Activated CD8-positive, alpha-beta memory T cell treated with anti-CD3 and anti-CD28 coated beads for 48 hours (primary cell): ENCODE measurements at regions not wholly inside any gene's neighbourhood (a gene's known extent, or its start where the extent isn't known, plus 50 kb on each side); places are given as distances from the start of the nearest gene placed in this dataset.

Source experiments
- DNase-seq, 3 experiments: peaks; one replicate each; pipeline ENCODE4 v3.0.0-alpha.2; 2020; ENCODE audit warnings: low read depth in 2 of 3, low spot score in 2 of 3

DNA sequence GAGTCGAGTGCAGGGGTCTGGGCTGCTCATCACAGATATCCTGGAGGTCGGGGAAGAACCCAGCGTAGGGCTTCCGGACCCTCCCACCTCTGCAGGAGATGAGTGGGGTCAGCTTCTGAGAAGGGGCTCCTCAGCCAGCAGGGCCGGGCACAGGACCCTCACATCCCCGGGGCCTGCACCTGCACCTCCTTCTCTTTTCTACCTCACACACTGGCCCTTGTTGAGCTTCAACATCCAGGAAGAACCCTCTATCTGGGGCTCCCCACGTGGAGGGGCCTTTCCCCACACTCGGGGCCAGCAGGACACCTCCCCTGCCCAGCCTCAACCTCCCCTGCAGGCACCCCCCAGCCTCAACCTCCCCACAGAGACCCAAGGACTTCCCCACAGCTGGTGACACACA, 299.4 kb downstream of the CTTN start:
- no peak for DNase-seq

DNA sequence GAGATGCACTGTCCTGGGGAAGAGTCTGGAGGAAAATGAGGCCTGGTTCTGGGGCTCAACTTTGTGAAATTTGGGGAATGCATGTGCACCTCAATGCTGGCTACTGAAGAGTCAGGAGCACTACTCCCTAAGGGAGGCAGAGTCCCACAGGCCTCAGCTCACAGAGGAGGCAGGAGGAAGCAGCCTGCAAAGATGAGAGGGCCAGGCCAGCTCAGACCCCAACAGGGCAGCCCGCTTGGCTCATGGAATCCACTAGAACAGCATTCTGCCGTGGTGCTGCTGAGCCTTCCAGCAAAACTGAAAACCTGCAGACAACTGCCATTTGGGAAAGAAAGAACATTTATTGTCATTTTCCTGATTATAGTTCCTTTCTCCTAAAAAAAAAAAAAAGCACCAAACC, 300.5 kb downstream of the CTTN start:
- no peak for DNase-seq

DNA sequence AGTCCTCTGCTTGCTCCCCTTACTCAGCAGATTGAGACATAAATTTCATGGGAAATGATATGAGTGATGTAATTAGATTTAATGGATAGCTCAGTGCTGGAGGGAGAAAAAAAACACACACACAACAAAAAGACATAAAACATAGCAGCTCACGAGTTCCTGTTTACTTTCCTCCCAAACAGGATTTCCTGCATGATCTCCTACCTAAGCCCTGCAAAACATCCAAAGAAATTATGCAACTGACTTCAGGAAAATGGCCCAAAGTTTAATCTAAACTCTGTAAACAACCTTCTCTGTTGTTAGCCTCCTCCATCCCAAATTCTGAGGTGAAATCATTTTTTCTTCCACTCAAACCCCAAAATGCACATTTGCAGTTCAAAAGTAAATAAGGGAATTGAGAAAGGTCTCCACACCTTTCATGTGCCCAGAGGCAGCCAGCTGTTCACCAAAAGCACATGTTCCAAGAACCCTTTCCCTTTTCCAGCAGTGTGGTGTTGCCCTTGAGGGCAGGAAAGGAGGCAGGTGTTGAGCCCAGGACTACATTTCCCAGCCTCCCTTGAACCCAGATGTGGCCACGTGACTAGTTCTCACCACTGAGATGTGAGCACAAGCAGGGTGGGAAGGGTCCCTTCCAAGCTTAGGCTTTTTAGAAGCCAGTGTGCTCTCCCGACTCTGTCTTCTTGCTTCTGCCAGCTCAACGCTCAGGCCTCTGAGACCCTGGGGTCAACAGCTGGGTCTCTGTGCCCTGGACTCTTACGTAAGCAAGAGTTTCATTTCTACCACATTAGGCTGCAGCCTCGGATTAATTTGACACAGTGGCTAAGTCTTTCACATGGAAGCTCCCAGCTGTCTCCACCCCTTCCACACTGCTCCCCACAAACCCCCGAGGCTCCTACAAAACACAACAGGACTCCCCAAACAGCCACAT, 301.2 kb downstream of the CTTN start:
- no peak for DNase-seq

DNA sequence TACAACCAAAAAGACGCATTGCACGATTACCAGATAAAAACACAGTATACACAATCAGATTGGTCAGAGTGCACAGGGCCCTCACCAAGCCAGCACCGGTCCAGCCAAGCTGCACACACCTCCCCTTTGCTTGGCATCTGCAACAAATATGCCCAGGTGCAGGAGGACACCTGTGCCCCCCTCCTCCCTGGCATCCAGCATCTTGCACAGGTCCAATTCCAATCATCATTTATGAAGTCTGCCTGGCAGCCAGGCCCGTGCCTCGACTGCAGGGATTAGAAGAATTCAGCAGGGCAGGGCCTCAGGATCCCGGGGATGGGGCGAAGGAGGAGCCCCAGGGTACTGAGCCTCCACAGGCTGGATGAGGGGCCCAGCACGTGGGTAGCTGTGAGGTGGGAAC, 302.1 kb downstream of the CTTN start:
- no peak for DNase-seq

DNA sequence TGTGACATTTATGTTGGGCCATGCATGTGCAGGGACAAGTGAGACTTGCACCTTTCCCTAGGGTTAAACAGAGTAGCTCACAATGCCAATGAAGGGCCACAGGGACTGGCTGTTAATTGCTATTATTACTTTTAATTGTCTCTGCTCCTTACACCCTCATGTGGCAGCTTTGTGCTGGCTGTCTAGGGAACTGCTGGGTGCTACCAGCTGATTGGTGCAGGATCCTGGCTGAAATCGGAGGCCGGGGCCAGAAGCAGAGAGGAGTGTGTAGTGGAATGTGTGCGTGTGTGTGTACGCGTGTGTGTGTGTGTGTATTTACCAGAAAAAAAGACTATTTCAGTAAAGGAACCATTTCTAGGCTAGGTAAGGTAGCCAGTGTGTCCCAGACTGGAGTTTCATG, 302.5 kb downstream of the CTTN start:
- DNase-seq: no peak

DNA sequence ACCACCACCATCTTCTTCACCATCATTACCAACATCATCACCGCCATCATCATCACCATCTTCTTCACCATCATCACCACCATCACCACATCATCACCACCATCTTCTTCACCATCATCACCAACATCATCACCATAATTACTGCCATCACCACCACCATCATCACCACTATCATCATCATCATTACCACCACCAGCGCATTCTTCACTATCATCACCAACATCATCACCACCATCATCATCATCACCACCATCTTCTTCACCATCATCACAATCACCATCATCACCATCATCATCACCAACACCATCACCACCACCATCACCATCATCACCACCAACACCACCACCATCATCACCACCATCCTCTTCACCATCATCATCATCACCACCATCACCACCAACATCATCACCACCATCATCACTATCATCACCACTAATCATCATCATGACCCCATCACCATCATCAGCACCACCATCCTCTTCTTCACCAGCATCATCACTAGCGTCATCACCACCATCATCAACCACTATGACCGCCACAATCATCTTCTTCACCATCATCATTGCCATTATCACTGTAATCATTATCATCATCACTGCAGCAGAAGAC, 303.8 kb downstream of the CTTN start:
- DNase-seq: no peak

DNA sequence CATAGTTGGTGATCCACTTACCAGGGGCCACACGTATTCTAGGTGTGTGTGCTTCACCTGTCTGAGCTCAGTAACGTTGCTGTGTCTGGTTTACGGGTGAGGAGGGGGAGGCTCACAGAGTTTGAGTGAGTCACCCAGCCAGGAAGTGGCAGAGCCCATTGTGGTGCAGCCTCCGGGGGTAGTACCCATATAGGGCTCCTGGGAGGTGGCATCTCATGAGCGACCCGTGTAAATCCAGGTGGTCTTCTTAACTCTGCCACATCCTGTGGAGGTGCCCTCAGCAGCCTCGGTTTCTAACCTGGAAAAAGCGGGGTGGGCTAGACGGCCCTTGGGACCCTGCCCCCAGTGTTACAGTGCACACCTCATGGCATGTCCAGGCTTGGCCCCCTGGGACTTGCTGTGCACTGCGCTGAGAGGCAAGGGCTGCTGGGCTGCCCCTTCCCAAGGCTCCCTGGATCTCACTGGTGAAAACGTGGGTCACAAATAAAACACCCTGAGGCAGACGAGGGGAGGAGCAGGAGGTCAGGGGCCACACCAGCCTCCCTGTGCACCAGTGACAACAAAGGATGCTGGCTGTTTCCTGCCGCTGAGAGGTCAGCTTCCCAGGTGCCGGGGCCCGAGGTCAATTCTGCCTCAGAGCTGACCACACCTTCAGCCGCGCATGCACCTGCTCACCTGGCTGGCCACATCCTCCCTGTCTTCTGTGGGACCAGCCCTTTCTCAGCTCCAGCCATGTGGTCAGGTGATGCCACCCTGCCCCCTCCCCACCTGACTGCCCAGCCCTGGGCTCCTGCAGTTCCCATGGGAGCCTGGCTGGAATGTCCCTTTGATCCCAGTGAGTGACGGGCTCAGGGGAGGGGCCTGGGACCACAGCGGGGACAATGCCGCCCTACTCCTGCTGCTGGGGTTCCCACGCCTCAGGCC, 305.1 kb downstream of the CTTN start:
- DNase-seq: no peak

DNA sequence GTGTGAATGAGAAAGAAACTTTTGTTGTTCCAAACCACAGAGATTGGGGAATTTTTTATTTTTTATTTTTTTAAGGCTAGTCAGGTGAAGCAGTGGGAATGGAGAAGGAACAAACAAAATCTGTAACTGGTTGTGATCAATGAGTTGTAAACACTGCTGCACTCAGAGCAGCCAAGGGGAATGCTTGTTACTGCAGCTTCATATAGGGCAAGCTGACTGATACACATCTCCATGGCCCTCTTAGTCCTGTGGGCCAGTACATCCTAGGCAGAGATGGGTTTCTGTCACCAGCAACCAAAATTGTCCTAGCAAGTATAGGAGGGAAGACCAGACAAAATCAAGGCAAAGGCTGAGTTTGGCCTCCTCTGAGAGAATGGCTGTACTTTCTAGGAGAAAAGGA, 306.8 kb downstream of the CTTN start:
- no peak for DNase-seq

DNA sequence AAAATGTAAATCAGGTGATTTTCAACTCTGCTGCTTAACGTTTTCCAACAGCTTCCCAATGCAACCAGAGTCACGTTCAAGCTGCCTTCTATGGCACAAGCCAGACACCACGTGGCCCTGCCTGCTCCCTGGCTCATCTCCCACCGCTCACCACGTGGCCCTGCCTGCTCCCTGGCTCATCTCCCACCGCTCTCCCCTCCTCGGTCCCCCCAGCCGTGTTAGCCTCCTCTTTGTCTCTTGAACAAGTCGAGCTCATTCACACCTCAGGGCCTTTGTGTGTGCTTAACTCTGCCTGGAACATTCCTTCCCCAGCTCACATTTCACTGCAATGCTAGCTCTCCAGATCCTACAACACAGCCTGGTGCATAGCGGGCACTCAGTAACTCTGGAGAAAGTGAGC, 307.6 kb downstream of the CTTN start:
- no peak for DNase-seq

DNA sequence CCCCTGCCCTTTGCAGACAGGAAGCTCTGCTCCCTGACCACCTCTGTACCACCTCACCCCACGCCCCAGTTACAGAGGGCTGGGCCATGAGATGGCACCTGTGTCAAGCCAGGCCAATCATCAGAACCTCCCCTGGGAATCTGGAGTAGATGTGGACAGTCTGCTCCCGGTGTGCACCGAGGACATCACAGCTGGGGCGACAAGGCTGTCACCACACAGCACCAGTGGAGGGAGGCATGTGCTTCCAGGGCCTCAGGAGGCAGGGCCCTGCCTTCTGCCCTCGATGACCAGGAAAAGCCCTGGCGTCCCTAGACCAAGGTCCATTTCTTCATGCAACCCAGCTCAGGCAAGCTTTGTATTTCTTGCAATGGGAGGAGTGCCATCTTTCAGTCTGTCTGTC, 309.5 kb downstream of the CTTN start:
- DNase-seq: no peak

DNA sequence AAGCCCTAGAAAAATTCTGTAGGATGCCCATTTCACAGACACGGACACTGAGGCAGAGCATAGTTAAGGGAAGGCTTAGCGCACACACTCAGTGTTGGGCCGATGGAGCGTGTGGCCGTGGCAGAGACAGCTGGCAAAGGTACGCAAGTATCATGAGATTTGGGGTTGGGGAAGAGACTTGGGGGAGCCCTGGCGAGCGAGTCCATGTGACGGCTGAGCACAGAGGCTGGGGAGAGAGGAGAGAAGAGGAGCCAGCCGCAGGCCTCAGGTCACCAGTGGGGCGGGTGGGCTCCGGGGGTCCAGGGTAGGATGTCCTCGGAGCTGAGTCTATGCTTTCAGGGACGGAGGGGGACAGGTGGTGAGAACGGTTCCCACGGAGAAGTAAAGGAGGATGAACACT, 311.3 kb downstream of the CTTN start:
- no peak for DNase-seq

DNA sequence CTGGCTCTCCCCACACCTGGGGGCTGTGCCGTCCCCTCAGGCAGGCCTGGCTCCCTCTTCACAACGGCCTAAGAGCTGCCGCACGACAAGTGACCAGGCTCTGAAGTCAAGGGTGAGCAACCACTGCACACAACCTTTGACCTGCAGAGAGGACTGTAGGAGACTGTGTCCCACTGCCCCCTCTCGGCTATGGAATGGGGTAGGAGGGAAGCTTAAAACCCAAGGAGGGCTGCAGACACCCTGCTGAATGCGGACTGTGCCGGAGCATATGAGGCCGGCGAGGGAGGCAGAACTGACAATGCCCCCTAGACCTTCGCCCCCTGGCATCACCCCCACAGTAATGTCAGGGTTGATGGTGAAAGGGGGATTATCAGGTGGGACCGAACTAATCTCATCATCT, 311.9 kb downstream of the CTTN start:
- no peak for DNase-seq

DNA sequence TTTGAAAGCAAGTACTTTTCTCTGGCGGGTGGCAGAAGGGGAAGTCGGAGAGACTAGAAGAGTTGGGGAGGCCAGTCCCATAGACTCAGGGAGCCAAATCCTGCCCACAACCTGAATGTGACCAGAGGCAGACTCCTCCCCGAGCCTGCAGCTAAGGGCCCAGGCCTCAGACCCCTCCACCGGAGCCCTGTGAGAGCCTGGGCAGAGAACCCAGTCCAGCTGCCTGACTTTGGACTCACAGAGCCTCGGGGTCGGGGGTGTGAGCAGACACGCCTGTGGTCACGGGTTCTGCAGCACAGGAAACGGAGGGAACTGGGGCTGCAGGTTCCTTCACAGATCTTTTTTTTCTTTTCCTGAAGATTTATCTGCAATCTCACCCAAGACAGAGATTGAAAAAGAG, 312.3 kb downstream of the CTTN start:
- no peak for DNase-seq

DNA sequence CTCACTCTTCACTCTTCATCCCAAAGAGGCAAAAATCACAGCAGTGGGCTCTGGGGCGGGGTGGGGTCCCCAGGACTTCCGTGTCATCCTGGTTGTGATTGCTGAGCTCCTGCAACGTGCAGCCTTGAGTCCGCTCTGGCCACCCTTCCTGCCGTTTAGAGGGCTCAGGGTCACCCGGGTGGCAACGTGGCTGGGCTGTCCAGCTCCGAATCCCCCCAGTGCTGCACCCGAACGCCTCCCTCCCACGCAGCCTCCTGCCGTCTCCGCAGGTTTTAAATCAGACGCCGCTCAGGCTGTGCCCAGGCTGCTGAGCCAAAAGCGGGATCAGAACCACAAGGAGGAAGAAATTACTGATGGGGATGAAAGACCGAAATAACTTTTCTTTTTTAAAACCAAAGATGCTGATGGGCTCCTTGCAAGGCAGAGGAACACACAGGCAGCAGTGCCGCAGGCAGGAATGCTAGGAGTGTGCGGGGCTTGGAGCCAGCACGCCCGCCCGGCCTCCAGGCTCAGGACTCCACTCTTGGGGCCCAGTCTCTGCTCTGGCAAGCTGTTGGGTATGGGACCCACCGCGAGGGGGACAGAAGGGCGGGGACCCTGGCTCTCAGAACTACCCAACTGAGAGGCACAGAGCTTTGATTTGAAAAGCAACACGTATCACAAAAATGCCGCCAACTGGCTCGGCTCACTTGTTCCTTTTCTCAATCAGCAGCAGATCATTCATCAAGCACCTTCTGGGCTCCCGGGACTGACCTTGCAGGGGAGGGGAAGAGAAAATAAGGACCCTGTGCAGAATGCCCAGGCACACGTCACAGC, 313.0 kb downstream of the CTTN start:
- DNase-seq: no peak

DNA sequence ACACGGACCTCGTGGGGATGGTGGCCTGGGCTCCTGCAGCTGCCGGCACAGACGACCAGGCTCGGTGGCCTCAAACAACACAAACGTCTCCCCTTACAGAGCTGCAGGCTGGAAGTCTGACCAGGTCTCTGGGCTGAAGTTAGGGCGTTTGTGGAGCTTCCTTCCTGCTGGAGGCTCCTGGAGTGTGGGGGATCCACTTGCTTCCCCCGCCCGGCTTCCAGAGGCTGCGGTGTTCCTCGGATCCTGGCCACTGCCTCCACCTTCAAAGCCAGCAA, 313.5 kb downstream of the CTTN start:
- DNase-seq: no peak

DNA sequence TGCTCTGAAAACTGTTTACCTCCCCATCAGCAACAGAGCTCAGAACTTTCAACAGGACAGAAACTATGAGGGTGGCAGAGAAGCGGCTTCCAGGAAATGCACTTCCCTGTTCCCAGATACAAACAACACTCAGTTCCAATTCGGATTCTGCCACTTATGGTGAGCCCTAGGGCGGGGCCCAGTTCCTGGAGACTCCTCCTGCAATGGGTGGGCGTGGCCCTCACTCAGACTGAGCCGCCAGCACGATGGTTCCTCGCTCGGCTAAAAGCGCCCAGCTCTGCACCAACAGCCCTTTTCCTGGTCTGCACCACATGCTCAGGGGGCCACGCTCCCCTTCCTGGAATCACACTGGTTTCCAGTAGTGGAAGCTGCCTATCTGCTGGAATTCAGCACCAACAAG, 314.1 kb downstream of the CTTN start:
- DNase-seq: no peak

DNA sequence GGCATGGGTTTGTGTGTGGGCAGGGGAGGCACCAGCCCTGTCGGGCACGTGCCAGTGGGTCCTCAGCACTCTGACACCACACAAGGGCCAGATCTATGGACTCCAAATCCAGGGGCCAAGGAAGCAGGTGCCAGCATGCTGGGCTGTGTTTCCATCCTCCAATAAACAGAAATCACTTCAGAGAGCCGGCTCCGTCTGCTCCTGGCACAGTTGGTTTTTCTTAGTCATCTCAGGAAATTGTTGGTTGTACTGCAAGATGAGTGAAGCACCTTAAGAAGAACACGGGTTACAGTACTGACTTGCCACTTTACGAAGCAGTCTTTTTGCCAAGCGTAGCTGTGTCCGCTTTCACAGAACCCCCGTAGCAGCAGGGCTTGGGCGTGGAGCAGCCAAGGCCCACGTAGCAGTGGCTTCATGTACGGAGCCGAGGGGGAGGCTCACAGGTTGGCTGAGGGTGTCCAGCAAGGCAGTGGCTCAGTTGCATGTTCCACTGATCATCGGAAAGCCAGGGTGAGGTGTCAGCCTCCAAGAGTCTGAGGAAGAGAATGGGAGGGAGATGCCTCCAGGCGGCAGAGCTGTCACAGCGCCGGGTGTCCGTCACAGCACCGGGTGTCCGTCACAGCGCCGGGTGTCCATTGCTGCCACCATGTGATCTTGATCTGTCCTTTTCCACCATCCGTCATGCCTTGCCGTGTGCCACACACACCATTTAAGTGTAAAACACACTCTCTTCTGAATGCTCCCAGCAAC, 314.9 kb downstream of the CTTN start:
- no peak for DNase-seq

DNA sequence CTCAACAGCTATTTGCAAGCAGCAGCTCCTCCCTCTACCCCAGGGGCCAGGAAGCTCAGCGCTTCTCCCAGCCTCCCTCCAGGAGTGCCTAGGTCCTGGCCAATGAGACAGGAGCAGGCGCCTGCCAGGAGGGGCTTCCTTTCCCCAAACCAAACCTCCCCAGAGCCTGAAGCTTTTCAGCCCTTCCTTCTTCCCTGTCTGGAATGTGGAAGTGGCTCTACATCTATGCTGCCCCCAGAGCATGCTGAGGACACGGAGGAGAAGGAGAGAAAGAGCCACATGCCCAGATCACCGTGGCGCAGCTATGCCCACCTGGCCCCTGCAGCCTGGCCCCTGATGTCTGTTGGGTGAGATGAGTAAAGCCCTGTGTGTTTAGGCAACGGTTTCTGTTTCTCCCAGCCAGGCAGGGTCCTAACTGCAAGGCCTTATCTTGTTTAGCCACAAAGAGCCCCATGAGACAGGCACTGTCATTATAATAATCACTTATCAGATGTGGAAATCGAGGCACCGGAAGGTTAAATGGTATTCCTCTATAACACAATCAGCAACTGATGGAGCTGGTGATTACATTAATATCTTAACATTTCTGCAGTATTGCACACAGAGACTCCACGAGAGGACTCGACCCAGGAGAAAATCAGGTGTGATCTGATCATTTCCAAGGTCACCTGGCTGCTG, 315.8 kb downstream of the CTTN start:
- no peak for DNase-seq

DNA sequence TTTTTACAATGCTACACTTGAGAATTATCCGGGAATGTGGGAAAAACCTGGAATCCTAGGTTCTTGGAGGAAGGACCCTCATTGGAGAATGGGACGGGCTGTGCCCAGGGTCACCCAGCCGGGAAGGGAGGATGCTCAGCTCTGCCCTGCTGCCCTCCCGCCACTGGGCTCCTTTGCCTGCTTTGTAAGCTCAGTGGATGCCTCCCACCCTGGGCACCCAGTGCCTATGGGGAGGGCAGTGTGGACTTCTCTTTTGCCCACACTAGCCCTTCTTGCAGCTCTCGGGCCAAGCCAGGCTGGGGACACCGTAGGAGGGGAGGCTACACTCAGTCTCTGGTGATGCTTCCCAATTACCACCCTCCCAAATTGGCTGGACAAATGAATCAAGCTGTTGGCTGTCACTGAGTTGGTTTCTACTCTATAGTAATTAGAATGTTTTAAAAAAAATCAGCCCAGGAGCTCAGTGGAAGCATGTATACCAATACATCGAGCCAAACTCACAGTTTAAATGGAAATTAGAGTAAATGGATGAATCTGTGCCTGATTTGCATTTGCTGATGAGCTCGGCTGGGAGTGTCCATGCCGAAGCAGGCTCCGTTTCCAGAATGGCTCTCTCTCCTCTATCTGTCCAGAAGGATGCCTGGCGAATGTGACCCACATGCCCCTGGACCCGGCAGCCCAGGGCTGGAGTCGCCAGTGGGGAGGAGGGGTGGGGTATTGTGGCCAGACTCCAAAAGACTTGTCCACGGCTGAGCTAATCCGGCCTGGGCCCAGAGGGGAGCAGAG, 317.0 kb downstream of the CTTN start:
- no peak for DNase-seq
